ENCODE measurements at regions not wholly inside any gene's neighbourhood (a gene's known extent, or its start where the extent isn't known, plus 50 kb on each side); places are given as distances from the start of the nearest gene placed in this dataset.
A peak's percentile ranks its signal among the peaks of the same experiment; 100 is the strongest.

GRCh38 chr4:53734182-53734581, 142.9 kb upstream of the LNX1 start:
- no peaks in the 10 kb centered on the region for H3K27me3 Mint-ChIP-seq (ENCODE audit: low read depth in 3 of 3)
- Histone ChIP-seq H3K79me2 (ENCODE audit: insufficient read depth, low read length) (no peaks in the 10 kb centered on the region), H4K20me1 (ENCODE audit: insufficient read depth, low read length) (no peaks in the 10 kb centered on the region), H3K4me3 (replicated peaks in 1 of 3; ENCODE audit: low read depth in 2 of 3, low read length in 3 of 3) (no peak overlapping the region), H3K27me3 (ENCODE audit: control insufficient read depth in 2 of 2, insufficient read depth in 2 of 2, low read length in 2 of 2) (no peaks in the 10 kb centered on the region), H3K9me3 (replicated peaks in 1 of 2; ENCODE audit: control insufficient read depth in 1 of 2, insufficient read depth in 1 of 2, low read length in 2 of 2) (no peaks in the 10 kb centered on the region), H3K4me2 (replicated peaks; ENCODE audit: extremely low read depth, low read length, poor library complexity, severe bottlenecking) (no peak overlapping the region), H3K27ac (ENCODE audit: low read depth in 1 of 2, low read length in 2 of 2) (peak overlapping the region in 1 of 2 donors; percentile 73), H3K36me3 (replicated peaks in 1 of 2; ENCODE audit: control insufficient read depth in 1 of 2, insufficient read depth in 2 of 2, low read length in 2 of 2) (no peaks in the 10 kb centered on the region), H2AFZ (ENCODE audit: insufficient read depth, low read depth, low read length, poor library complexity, severe bottlenecking) (no peak overlapping the region), H3K4me1 (ENCODE audit: control insufficient read depth in 1 of 2, insufficient read depth in 2 of 2, low read length in 2 of 2) (peaks cover 30 to 43% of the 10 kb centered on the region in 2 donors), H3K9ac (ENCODE audit: insufficient read depth, low read length, poor library complexity, severe bottlenecking) (no peak overlapping the region)
- H3K4me1 Mint-ChIP-seq: peaks cover 36% of the 10 kb centered on the region
- H3K9me3 Mint-ChIP-seq: peaks cover 0 to 4% (median 1%) of the 10 kb centered on the region in 7 donors
- TF ChIP-seq CTCF (IDR thresholded peaks at IDR 0.05): no peak
- peak overlapping the region in 4 of 7 donors; percentile 43 to 87 (median 62) for H3K27ac Mint-ChIP-seq
- no CpG with 5 or more reads among the region's 8 CpGs for WGBS (ENCODE audit: insufficient coverage)
- no peak for DNase-seq
- peaks cover 0 to 2% of the 10 kb centered on the region in 2 donors for H3K36me3 Mint-ChIP-seq
- intact Hi-C loops (cut with micrococcal nuclease): no loop called here
- H3K4me3 Mint-ChIP-seq: no peak overlapping the region

- H3K36me3 ChIP-seq (replicated peaks in 1 of 2; ENCODE audit: control insufficient read depth in 1 of 2, insufficient read depth in 2 of 2, low read length in 2 of 2): no peaks in the 10 kb centered on the region
- Mint-ChIP-seq H3K4me1 (peaks cover 36% of the 10 kb centered on the region), H3K36me3 (peaks cover 0 to 2% of the 10 kb centered on the region in 2 donors), H3K9me3 (peaks cover 0 to 4% (median 1%) of the 10 kb centered on the region in 7 donors), H3K27me3 (ENCODE audit: low read depth in 3 of 3) (no peaks in the 10 kb centered on the region), H3K4me3 (no peak overlapping the region), H3K27ac (no peak overlapping the region)
- H3K9me3 ChIP-seq (replicated peaks in 1 of 2; ENCODE audit: control insufficient read depth in 1 of 2, insufficient read depth in 1 of 2, low read length in 2 of 2): no peaks in the 10 kb centered on the region
- H3K79me2 ChIP-seq (ENCODE audit: insufficient read depth, low read length): no peaks in the 10 kb centered on the region
- H3K27me3 ChIP-seq (ENCODE audit: control insufficient read depth in 2 of 2, insufficient read depth in 2 of 2, low read length in 2 of 2): no peaks in the 10 kb centered on the region
- H3K27ac ChIP-seq (ENCODE audit: low read depth in 1 of 2, low read length in 2 of 2): no peak overlapping the region
- peak overlapping the region; percentile 8 for H3K4me2 ChIP-seq (replicated peaks; ENCODE audit: extremely low read depth, low read length, poor library complexity, severe bottlenecking)
- intact Hi-C loops (cut with micrococcal nuclease): no loop called here
- H4K20me1 ChIP-seq (ENCODE audit: insufficient read depth, low read length): no peaks in the 10 kb centered on the region
- peak in 2 of 3 donors; percentile 7 to 11 for DNase-seq
- no peak overlapping the region for H3K4me3 ChIP-seq (replicated peaks in 1 of 3; ENCODE audit: low read depth in 2 of 3, low read length in 3 of 3)
- H3K4me1 ChIP-seq (ENCODE audit: control insufficient read depth in 1 of 2, insufficient read depth in 2 of 2, low read length in 2 of 2): peaks cover 30 to 43% of the 10 kb centered on the region in 2 donors
- no peak overlapping the region for H3K9ac ChIP-seq (ENCODE audit: insufficient read depth, low read length, poor library complexity, severe bottlenecking)
- TF ChIP-seq CTCF (IDR thresholded peaks at IDR 0.05): no peak
- peak overlapping the region; percentile 6 for H2AFZ ChIP-seq (ENCODE audit: insufficient read depth, low read depth, low read length, poor library complexity, severe bottlenecking)
- whole genome bisulfite sequencing (ENCODE audit: insufficient coverage): 0% methylated on average over 1 of the region's 1 CpG
Measured at GRCh38 chr4:53732661-53733060, 141.4 kb upstream of the LNX1 start.

Measured in CD14-positive monocyte (primary cell).